ENCODE measurements at regions not wholly inside any gene's neighbourhood (a gene's known extent, or its start where the extent isn't known, plus 50 kb on each side); places are given as distances from the start of the nearest gene placed in this dataset.

GRCh38 chr3:165446555-165446954 is 250.4 kb upstream of the SLITRK3 start:
- TF ChIP-seq SP1 (IDR thresholded peaks at IDR 0.05; ENCODE audit: low read depth) (no peak), TCF7L2 (IDR thresholded peaks at IDR 0.05; ENCODE audit: borderline replicate concordance, extremely low read depth, insufficient read depth, insufficient read length) (no peak), POLR2A (IDR thresholded peaks at IDR 0.05; ENCODE audit: borderline replicate concordance, extremely low read depth, insufficient read depth, insufficient read length) (no peak), EZH2phosphoT487 (IDR thresholded peaks at IDR 0.05; ENCODE audit: borderline replicate concordance) (no peak), CBX3 (IDR thresholded peaks at IDR 0.05; ENCODE audit: low read depth) (no peak), REST (IDR thresholded peaks at IDR 0.05; ENCODE audit: low read depth) (no peak)
